GM18907 (cell line): ENCODE measurements at regions not wholly inside any gene's neighbourhood (a gene's known extent, or its start where the extent isn't known, plus 50 kb on each side); places are given as distances from the start of the nearest gene placed in this dataset.
"Not testable (repeated sequence)": the region's sequence is repeated elsewhere in the genome, so short reads cannot be mapped to it uniquely, and the experiment has no call there.

Source experiments
- ATAC-seq: cut with Tn5 transposase; IDR thresholded peaks from one replicate; pipeline ENCODE4 v1.9.1; 2021; ENCODE audit warnings: mild to moderate bottlenecking, moderate library complexity; ENCODE audit not compliant: unreplicated experiment

DNA sequence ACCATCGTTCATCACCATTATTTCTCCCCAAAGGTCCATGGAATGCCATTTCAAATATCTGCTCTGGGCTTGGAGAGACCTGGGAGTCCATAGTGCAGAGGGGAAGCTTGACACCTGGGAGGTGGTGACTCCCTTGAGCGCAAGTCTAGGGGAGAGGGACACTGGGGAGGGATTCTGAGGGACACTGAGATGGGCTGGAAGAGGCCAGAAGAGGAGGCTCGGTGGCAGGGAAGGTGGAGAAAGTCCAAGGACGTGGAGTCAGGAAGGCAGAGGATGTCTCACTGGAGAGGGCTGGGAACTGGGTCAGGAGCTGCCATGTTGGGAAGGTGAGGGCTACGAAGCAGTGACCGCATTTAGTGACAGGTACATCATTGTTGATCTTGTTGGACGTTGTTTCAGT lies 160.3 kb upstream of the MVB12B start:
- ATAC-seq, result no peak

DNA sequence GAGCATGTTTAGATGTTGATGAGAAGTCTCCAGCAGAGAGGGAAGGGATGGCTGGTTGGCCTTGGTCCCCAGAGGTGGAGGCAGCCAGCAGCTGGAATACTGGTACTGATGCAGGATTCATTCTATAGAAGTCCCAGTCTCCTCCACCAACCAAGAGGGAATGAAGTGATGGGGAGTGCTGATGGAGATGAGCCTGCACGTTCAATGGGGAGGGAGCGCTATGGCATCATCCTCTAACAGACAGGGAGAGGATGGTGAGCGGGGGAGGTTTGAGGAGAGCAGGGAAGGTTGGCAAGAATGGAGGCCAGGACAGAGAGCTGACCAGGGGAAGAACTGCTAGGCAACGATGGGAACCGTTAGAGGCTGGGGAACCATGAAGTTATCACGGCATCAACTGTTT lies 159.8 kb upstream of the MVB12B start:
- ATAC-seq, result no peak

DNA sequence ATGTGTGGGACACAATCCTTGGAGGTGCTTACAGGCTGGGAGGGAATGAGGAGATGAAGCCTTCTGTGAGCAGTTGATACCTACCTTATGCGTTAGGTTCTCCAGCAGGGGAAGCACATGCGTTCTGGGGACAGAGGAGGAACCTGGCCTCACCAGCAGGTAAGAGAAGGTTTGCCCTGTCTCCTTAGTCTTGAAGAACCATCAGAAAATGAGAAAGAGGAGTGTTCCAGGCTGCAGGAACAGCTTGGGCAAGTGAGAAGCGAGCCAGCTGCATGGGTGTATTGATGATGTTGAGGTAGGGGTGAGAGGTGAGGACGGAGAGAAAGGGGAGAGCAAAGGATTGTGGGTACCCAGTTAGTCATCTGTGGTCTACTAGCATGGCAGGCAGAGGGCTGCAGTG lies 156.9 kb upstream of the MVB12B start:
- no peak for ATAC-seq

DNA sequence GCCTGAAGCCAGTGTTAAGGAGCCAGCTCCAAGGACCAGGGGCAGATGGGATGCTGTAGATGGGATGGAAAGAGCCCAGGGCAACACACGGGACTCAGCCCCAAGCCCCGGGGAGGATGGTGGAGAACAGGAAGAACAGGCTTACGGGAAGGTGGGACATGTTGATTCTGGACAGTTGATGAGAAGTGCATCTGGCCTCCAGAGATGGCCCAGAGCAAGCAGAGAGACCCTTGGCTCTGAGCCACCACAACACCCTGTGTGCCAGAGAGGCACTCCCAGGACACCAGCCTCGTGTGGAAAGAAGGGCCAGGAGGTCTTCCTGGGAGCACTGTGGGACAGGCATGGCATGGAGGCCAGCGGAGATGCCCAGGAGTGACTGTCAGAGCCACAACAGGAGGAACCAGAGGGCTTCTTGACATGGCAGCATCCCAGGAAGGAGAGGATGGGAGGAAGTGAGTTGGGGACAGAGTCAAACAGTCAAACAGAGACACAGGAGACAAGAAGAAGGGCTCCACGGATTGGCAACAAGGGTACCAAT lies 156.3 kb upstream of the MVB12B start:
- ATAC-seq, result no peak

DNA sequence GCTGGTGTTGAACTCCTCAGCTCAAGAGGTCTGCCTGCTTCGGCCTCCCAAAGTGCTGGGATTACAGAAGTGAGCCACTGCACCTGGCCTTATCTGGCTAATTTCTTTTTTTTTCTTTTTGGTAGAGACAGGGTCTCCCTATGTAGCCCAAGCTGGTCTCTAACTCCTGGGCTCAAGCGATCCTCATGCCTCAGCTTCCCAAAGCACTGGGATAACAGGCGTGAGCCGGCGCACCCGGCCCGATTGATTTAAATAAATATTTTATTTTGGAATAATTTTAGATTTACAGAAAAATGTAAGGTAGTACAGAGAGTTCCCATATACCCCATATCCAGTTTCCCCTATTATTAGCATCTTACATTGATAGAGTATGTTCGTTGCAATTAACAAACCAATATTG lies 155.0 kb upstream of the MVB12B start:
- ATAC-seq, result no peak

DNA sequence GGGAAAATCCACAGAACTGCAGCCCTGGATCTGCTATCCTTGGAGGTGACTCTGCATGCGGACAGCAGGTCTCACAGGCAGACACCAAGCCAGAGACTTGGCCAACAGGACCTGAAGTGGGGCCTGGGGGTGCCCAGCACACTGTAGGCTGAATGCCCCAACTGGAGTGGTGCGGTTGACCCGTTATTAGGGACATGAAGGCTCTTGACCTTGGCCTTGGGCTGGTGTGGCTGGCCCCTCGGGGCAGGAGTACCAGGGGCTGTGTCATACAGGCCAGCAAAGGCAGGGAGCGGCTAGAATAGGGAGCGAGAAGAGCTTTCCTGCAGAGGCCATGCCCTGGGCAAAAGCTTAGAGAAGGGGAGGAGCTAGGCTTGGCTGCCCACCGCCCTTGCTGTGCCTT lies 153.2 kb upstream of the MVB12B start:
- no peak for ATAC-seq

DNA sequence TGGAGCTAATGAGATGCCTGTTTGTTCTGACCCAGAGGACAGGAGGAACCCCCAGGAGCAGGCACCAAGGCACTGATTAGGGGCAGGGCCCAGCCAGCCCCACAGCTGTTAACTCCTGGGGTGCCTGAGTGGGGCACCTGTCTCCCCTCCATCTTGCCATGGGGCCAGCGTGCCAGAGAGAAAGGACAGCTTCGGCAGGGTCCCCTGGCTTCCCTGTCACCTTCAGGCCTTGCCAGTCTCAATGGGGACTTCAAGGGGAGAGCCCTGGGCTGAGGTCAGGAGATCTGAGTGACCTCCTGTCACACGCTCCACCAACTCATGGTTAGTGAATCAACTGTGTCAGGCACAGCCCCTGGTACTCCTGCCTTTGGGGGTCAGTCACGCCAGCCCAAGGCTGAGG lies 152.7 kb upstream of the MVB12B start:
- ATAC-seq, result no peak

DNA sequence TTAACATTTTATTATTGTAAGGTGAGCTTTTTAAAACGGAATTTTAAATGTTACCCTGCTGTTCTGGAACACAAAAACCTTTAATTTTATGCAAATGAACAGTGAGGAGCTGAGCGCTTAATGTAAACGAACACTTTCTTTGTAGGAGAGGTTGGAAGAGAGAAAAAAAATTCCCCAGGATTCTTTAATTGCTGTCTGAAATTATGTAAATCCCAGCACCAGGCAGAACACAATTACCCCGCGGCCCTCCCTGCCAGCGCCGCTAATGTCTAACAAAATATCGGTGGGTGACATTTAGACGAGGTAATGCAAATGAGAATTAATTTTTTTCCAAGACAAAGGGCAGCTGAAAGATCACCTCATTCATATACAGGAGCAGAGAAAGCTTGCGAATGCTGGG lies 143.4 kb upstream of the MVB12B start:
- ATAC-seq, result no peak

DNA sequence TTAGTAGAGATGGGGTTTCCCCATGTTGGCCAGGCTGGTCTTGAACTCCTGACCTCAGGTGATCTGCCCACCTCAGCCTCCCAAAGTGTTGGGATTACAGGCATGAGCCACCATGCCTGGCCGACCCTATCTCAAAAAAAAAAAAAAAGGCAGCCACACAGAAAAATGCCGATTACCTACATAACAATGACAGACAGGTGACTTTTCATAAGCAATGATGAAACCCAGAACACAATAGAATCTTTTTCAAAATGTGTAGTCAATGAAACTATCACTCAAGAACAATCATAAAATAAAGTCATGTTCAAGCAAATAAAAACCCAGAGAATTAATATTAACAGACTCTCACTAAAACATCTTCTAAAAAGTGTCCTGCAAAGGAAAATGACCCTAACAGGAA lies 135.6 kb upstream of the MVB12B start:
- ATAC-seq, result not testable (repeated sequence)

DNA sequence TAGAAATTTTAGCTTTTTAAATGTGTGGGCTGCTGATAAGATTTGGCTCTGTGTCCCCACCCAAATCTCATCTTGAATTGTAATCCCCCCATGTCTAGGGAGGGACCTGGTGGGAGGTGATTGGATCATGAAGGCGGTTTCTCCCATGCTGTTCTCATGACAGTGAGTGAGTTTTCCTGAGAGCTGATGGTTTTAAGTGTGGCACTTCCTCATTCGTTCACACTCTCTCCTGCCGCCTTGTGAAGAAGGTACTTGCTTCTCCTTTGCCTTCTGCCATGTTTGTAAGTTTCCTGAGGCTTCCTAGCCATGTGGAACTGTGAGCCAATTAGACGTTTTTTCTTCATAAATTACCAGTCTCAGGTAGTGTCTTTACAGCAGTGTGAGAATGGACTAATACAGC lies 127.8 kb upstream of the MVB12B start:
- no peak for ATAC-seq

DNA sequence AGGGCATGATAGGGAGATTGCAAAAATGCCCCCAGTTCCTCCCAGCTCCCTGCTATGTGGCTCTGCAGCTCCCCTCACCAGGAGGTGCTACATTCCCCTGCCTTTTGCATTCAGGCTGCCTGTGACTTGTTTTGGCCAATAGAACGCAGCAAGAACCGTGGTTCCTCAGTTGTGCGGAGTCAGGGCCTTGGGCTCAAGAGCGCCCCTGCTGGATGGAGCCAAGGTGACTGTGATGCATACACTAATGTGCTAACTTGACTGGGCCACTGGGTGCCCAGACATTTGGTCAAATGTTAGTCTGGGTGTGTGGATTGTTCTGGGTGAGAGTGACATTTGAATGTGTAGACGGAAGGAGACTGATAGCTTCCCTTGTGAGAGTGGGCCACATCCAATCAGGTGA lies 123.3 kb upstream of the MVB12B start:
- no peak for ATAC-seq

DNA sequence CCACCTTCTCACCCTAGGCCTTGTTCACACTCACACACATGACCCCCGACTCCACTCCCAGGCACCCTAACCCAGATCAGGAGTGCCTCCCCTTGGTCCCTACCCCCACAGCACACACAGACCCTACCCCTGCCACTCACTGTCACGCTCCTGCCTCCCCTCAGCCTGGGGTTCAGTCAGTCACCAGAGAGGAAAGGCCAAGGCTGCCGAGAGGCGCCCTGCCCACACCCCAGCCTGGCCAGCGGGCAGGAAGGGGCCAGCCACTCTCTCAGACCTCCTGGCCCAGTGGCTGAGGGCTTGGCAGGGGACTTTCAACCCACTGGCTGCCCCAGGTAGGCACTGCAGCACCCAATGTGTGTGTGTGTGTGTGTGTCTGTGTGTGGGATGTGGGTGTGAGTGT lies 122.4 kb upstream of the MVB12B start:
- no peak for ATAC-seq

DNA sequence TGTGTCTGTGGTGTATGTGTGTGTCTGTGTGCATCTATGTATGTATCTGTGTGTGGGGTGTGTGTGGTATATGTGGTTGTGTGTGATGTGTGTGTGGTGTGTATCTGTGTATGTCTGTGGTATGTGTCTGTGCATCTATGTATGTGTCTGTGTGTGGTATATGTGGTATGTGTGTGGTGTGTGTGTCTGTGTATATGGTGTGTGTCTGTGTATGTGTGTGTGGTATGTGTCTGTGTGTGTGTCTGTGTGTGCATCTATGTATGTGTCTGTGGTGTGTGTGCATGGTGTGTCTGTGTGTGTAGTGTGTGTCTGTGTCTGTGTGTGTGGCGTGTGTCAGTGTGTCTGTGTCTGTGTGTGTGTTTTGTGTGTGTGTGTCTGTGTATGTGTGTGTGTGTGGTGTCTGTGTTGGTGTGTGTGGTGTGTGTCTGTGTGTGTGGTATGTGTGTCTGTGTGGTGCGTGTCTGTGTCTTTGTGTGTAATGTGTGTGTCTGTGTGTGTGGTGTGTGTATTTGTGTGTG lies 121.9 kb upstream of the MVB12B start:
- ATAC-seq, result no peak

DNA sequence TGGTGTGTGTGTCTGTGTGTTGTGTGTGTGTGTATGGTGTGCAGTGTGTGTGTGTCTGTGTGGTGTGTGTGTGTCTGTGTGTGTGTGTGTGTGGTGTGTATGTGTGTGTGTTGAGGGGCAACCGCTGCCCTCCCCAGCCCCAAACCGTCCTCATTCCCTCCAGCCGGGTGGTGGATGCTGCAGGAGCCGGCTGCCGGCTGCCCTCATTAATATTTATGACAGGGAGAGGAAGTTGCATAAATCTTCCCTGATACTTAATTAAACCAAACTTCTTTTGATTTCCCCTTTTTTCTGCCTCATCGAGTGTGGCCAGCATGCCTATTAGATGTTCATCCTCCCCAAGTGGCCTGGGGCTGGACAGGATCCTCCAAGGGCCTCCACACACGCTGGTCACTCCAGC lies 121.4 kb upstream of the MVB12B start:
- no peak for ATAC-seq

DNA sequence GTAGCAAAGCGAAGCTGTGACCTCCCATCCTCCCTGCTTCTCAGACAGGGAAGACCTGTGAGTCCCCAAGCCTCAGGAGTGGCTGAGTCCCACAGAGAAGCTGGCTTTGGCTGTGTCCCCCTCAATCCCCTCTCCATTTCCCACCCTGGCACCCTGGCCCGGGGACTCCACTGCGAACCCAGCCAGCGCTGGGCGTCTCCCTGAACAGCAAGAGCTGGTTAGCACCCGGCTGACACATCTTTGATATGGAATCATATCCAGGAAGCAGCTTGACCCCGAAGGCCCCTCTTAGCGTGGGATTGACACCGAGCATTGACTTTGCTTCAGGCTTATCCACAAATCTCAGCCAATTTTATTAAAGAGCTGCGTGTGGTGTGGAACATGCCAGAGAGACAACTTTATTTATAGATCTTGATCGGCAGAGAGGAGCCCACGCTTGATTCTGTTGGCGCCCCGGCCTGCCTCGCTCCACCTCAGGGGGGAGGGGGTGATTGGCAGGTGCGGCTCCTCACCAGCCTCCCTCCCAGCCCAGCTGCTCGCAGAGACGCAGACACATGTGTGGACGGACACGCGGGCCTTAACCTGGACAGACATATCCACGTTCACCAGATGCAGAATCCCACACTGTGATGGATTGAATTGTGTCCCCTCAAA lies 120.7 kb upstream of the MVB12B start:
- ATAC-seq, result no peak

DNA sequence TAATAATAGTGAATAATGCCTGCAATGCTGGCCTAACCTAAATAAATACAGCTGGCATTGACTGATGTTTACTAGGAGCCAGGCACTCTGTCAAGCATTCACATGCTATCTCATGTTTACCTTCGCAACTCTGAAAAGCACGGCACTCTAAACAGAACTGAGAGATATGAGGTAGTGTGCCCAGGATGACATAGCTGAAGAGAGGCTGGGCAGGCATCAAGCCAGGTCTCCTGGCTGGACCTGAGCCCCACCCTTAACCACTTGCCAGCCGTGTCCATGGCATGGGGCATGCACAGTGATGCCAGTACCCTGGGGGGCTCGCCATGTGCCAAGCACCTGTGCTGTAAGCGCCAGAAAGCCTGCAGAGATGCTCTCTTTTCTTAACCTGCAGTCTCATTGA lies 119.4 kb upstream of the MVB12B start:
- no peak for ATAC-seq

DNA sequence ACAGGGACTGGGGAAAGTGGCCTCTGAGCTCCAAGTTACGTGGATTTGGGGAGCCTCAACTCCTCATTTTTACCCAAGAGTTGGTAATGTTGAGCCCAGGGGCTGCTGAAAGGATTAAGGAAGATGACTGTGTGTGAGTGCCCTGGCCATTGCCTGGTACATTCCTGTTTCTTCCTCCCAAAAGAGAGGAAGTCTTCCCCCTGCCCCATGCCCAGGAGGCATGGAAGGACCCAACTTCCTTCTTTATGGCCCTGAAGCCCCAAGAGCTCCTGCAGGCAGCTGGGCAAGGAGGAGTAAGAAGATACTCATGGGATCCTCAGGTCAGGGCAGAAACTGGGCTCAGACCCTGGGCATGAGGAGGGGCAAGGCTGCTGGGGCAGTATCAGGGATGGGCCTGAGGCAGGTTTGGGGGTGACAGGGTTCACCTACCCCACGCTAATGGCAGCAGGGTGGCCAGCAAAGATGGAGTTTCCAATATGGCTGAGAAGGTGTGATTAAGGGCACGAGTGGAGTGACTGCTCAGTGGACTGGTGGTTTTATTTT lies 118.3 kb upstream of the MVB12B start:
- no peak for ATAC-seq

DNA sequence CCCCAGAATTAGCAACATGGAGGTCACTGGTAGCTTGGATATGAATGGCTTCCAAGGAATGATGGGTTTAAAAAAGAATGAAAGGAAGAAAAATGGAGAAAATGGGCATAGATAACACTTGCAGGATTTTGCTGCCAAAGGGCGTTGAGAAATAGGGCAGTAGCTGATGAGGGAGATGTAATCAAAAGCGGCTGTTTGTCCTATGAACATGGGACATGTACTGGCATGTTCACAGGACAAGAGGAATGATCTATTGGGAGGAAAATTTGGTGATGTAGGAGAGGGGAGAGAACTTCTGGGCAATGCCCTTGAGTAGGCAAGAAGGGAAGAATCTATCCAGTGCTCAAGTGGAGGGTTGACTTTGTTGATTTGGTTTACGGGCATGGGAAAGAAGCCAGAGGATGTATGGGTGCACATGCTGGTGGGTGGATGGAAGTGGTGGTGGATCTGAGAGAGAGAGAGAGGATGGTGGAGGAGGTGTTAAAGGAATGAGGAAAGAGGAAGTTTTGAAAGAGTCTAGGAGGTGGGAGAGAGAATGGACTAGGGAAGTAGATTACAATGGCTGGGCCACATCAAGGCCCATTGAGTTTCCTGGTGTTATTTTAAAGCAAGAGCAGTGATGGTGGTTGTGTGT lies 115.1 kb upstream of the MVB12B start:
- no peak for ATAC-seq

DNA sequence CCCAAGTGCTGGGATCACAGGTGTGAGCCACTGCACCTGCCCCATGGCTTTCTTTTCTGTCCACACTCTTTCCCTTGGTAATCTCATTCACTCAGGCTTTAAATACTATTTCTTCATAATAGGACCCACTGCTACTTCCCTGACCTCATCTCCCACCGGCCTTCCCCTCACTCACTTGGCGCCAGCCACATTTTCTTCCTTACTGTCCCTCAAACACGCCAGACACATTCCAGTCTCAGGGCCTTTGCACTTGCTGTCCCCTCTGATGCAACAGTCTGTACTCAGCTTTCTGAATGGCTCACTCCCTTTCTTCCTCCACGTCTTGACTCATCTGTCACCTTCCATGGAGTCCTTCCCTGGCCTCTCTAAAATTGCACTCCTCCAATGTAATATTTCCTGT lies 111.1 kb upstream of the MVB12B start:
- ATAC-seq, result no peak

DNA sequence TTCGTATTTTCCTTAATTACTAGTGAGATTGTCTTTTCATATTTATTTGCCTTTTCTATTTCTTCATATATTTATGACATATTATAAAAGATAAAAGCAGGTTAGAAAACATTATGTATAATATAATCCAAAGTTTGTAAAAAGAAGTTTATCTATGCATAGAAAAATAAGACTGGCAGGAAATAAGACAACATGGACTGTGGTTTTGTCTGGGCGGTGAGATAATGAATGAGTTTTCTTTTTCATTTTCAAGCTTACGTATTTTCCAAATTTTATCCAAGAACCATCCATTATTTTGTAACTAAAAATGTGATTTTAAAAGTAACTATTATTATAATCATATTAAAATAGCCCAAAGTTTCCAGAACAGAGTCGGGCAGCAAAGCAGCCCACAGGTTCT lies 109.8 kb upstream of the MVB12B start:
- no peak for ATAC-seq

DNA sequence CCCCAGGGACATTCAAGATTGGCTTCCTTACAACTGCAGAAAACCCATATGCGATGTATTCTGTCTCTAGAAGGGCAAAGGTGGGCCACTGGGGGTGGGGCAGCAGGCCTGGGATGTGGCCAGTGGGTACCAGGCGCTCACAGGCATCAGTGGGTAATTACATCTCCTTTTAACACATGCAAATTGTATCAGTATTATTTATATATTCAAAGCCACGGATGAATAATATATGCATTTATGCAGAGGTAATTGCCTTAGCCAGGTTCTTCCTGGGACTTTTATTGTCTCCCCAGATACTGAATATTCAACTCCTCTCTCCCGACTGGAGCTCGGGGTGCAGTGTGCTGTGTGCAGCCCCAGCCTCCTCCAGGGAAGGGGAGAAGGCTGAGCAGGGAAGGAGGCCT lies 109.4 kb upstream of the MVB12B start:
- no peak for ATAC-seq

DNA sequence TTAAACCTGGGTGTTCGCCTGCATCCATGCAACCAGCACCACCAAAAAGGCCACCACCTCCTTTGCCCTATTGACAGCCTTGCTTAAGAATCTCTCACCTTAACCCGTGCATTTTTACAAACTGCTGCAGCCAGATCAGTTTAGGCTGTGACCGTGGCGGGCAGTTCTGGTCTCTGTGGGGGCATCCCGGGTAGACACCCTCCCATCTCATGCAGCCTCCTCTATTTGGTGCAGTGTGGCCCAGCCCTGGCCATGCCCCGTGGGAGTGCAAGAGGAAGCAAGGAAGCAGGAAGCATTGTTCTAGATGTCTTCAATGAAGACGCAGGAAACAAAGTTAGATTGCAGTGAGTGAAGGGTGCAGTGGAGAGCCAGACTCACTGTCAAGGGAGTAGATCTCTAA lies 108.8 kb upstream of the MVB12B start:
- no peak for ATAC-seq
